ENCODE measurements at regions not wholly inside any gene's neighbourhood (a gene's known extent, or its start where the extent isn't known, plus 50 kb on each side); places are given as distances from the start of the nearest gene placed in this dataset.

DNA sequence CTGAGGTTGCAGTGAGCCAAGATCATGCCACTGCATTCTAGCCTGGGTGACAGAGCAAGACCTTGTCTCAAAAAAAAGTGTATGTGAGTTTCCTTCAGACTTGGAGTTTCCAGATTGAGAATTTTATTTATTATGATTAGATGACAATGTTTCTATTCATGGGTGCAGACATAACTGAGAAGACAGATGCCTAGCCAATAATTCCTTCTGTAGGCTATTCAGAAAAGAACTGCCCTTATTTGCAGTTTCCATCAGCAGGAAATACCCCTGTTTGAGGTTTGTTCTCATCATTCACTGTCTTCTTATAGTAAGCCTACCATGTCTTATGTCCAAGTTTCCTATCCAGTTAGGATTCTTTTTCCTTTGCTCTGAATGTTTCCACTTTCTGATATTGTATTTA lies 269.0 kb downstream of the KTN1 start:
- DNase-seq (ENCODE audit: low read depth in 1 of 2, low spot score in 1 of 2): no peak
- Histone ChIP-seq H3K4me3 (no peak overlapping the region), H3K9me3 (ENCODE audit: low read depth) (no peaks in the 10 kb centered on the region), H3K27me3 (no peaks in the 10 kb centered on the region), H3K36me3 (no peaks in the 10 kb centered on the region), H3K27ac (no peak overlapping the region), H3K4me1 (ENCODE audit: low read depth) (peaks cover 5% of the 10 kb centered on the region)
- no peak for TF ChIP-seq CTCF (IDR thresholded peaks at IDR 0.05; ENCODE audit: low read depth, low read length)

GRCh38 chr14:55849833-55850232 lies 268.4 kb upstream of the PELI2 start:
- no peaks in the 10 kb centered on the region for H3K4me1 ChIP-seq (ENCODE audit: low read depth)
- H3K9me3 ChIP-seq (ENCODE audit: low read depth): no peaks in the 10 kb centered on the region
- H3K4me3 ChIP-seq: no peak overlapping the region
- peak in 1 of 2 donors; percentile 6 for DNase-seq (ENCODE audit: low read depth in 1 of 2, low spot score in 1 of 2)
- no peak for TF ChIP-seq CTCF (IDR thresholded peaks at IDR 0.05; ENCODE audit: low read depth, low read length)
- no peaks in the 10 kb centered on the region for H3K36me3 ChIP-seq
- H3K27ac ChIP-seq: no peak overlapping the region
- H3K27me3 ChIP-seq: no peaks in the 10 kb centered on the region

DNA sequence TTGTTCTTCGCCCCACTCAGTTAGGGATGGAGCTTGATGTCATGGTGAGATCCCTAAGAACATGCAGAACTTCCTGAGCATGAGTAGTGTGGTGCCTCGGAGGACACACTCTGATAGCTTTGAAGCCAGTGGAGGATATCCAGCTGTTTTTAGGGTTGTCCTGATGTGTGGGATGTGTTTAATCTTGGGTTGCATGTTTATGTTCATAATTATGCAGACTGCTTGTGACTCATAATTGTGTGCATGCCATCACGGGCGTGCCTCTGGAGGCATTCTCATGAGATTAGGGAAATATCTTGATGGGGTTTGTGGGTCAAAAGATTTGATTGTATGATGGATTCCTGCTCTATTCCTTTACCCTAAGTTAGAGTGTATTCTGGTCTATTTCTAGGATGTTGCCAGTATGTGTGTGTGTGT lies 267.4 kb upstream of the PELI2 start:
- H3K4me3 ChIP-seq: no peak overlapping the region
- DNase-seq (ENCODE audit: low read depth in 1 of 2, low spot score in 1 of 2): peak in 1 of 2 donors; percentile 64
- H3K4me1 ChIP-seq (ENCODE audit: low read depth): no peaks in the 10 kb centered on the region
- H3K36me3 ChIP-seq: no peaks in the 10 kb centered on the region
- no peak for TF ChIP-seq CTCF (IDR thresholded peaks at IDR 0.05; ENCODE audit: low read depth, low read length)
- no peaks in the 10 kb centered on the region for H3K27me3 ChIP-seq
- H3K27ac ChIP-seq: no peak overlapping the region
- no peaks in the 10 kb centered on the region for H3K9me3 ChIP-seq (ENCODE audit: low read depth)

GRCh38 chr14:55851301-55851700 lies 266.9 kb upstream of the PELI2 start:
- no peaks in the 10 kb centered on the region for H3K9me3 ChIP-seq (ENCODE audit: low read depth)
- H3K27me3 ChIP-seq: no peaks in the 10 kb centered on the region
- no peak overlapping the region for H3K4me3 ChIP-seq
- DNase-seq (ENCODE audit: low read depth in 1 of 2, low spot score in 1 of 2): no peak
- H3K36me3 ChIP-seq: no peaks in the 10 kb centered on the region
- TF ChIP-seq CTCF (IDR thresholded peaks at IDR 0.05; ENCODE audit: low read depth, low read length): no peak
- H3K4me1 ChIP-seq (ENCODE audit: low read depth): no peaks in the 10 kb centered on the region
- no peak overlapping the region for H3K27ac ChIP-seq

- no peaks in the 10 kb centered on the region for H3K36me3 ChIP-seq
- no peaks in the 10 kb centered on the region for H3K9me3 ChIP-seq (ENCODE audit: low read depth)
- no peak overlapping the region for H3K4me3 ChIP-seq
- H3K27me3 ChIP-seq: no peaks in the 10 kb centered on the region
- TF ChIP-seq CTCF (IDR thresholded peaks at IDR 0.05; ENCODE audit: low read depth, low read length): no peak
- no peak overlapping the region for H3K27ac ChIP-seq
- H3K4me1 ChIP-seq (ENCODE audit: low read depth): no peaks in the 10 kb centered on the region
- DNase-seq (ENCODE audit: low read depth in 1 of 2, low spot score in 1 of 2): no peak
Observed at GRCh38 chr14:55851961-55852360, 266.2 kb upstream of the PELI2 start.

GRCh38 chr14:55855751-55856150 lies 262.5 kb upstream of the PELI2 start:
- H3K27me3 ChIP-seq: no peaks in the 10 kb centered on the region
- TF ChIP-seq CTCF (IDR thresholded peaks at IDR 0.05; ENCODE audit: low read depth, low read length): no peak
- no peaks in the 10 kb centered on the region for H3K4me1 ChIP-seq (ENCODE audit: low read depth)
- H3K9me3 ChIP-seq (ENCODE audit: low read depth): no peaks in the 10 kb centered on the region
- no peak overlapping the region for H3K27ac ChIP-seq
- no peak overlapping the region for H3K4me3 ChIP-seq
- H3K36me3 ChIP-seq: no peaks in the 10 kb centered on the region
- peak in 1 of 2 donors; percentile 19 for DNase-seq (ENCODE audit: low read depth in 1 of 2, low spot score in 1 of 2)

Data from cardiac muscle cell (in vitro differentiated cells and primary cell).